Natural killer cell (primary cell): ENCODE measurements at regions not wholly inside any gene's neighbourhood (a gene's known extent, or its start where the extent isn't known, plus 50 kb on each side); places are given as distances from the start of the nearest gene placed in this dataset.

Experiments
- ATAC-seq, 3 donors: fragments of 150-1000 bp in 2 of 3; fragments of 200-7000 bp in 1 of 3; cut with Tn5 transposase; 1 replicate in 1 of 3; 2 replicates in 2 of 3; pipeline ENCODE4 v1.10.0; 2021; ENCODE audit warnings: mild to moderate bottlenecking in 2 of 3, moderate library complexity in 2 of 3
- DNase-seq, 2 donors: peaks; one replicate each; pipeline versions ENCODE4 v3.0.0 to v3.0.0-alpha.2; 2013 to 2021; ENCODE audit warnings: mixed read lengths in 1 of 2
- H3K27ac ChIP-seq: one replicate; pipeline ENCODE4 v1.5.1; 2013; ENCODE audit warnings: mild to moderate bottlenecking, low read length
- H3K27me3 ChIP-seq: one replicate; pipeline ENCODE4 v1.6.1; 2013; ENCODE audit warnings: low read length; ENCODE audit not compliant: control insufficient read depth, insufficient read depth
- H3K36me3 ChIP-seq: one replicate; pipeline ENCODE4 v1.6.1; 2013; ENCODE audit warnings: low read length; ENCODE audit not compliant: control insufficient read depth, insufficient read depth
- H3K4me1 ChIP-seq: one replicate; pipeline ENCODE4 v1.6.1; 2013; ENCODE audit warnings: low read length; ENCODE audit not compliant: control insufficient read depth, insufficient read depth
- H3K4me3 ChIP-seq: one replicate; pipeline ENCODE4 v1.5.1; 2013; ENCODE audit warnings: low read length
- H3K9me3 ChIP-seq: one replicate; pipeline ENCODE4 v1.6.1; 2013; ENCODE audit warnings: low read length; ENCODE audit not compliant: control insufficient read depth, insufficient read depth
- H3K27ac Mint-ChIP-seq, 2 donors: one replicate each; pipeline ENCODE4 v1.8.0; 2022; ENCODE audit warnings: mild to moderate bottlenecking in 2 of 2, mixed read lengths in 2 of 2, moderate library complexity in 1 of 2
- H3K27me3 Mint-ChIP-seq, 2 donors: one replicate each; pipeline ENCODE4 v1.8.0; 2022; ENCODE audit warnings: low read depth in 2 of 2, mixed read lengths in 2 of 2
- H3K36me3 Mint-ChIP-seq: one replicate; pipeline ENCODE4 v1.8.0; 2022; ENCODE audit warnings: mixed read lengths
- H3K4me1 Mint-ChIP-seq, 2 donors: one replicate each; pipeline ENCODE4 v1.8.0; 2022; ENCODE audit warnings: mixed read lengths in 2 of 2
- H3K4me3 Mint-ChIP-seq: one replicate; pipeline ENCODE4 v1.8.0; 2022; ENCODE audit warnings: mild to moderate bottlenecking, moderate library complexity, mixed read lengths
- H3K9me3 Mint-ChIP-seq, 2 donors: one replicate each; pipeline ENCODE4 v1.8.0; 2022; ENCODE audit warnings: mixed read lengths in 2 of 2
- WGBS: methylation state at CpG from one replicate; pipeline ENCODE4 v1.1.7; 2013; ENCODE audit warnings: missing lambda C conversion rate; ENCODE audit not compliant: insufficient coverage; 5-methylcytosine and 5-hydroxymethylcytosine counted together
- intact Hi-C: fragments of 100-400 bp; cut with micrococcal nuclease; formaldehyde crosslinking; loops from one replicate; pipeline ENCODE4 v1.14.2; 2022
- TF ChIP-seq, protein P1 (sequence below): fragments of 200-600 bp; IDR thresholded peaks from one replicate; pipeline ENCODE4 v1.8.0; 2022; ENCODE audit warnings: antibody characterized with exemption

DNA sequence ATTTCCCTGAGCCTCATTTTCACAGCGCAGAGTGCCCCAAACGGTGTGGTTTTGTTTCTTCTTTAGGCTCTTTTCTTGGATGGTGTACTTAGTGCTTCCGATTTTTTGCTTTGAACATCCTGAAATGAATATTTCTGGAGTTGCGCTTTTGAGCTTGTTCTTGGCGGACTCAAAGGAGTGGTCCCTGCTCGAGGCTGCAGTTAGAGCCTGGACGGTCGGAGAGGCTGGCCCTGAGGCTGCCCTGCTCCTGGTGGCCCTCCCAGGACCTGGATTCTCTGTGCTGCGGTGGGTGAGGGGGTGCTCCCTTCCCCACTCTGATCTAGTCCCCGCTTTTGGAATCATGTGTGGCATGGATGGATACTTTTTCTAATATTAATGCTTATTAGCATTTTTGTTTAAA lies 291.8 kb upstream of the IRX4 start:
- Histone ChIP-seq H3K27me3 (no peaks in the 10 kb centered on the region), H3K9me3 (no peaks in the 10 kb centered on the region), H3K4me3 (no peak overlapping the region), H3K4me1 (no peaks in the 10 kb centered on the region), H3K36me3 (no peaks in the 10 kb centered on the region), H3K27ac (no peak overlapping the region)
- no peaks in the 10 kb centered on the region for H3K36me3 Mint-ChIP-seq
- no peak for DNase-seq
- WGBS: 76% methylated on average over 9 of the region's 10 CpGs
- ATAC-seq: no peak
- no peaks in the 10 kb centered on the region for H3K9me3 Mint-ChIP-seq
- peaks cover 4 to 13% of the 10 kb centered on the region in 2 donors for H3K27me3 Mint-ChIP-seq
- TF ChIP-seq, protein P1, sequence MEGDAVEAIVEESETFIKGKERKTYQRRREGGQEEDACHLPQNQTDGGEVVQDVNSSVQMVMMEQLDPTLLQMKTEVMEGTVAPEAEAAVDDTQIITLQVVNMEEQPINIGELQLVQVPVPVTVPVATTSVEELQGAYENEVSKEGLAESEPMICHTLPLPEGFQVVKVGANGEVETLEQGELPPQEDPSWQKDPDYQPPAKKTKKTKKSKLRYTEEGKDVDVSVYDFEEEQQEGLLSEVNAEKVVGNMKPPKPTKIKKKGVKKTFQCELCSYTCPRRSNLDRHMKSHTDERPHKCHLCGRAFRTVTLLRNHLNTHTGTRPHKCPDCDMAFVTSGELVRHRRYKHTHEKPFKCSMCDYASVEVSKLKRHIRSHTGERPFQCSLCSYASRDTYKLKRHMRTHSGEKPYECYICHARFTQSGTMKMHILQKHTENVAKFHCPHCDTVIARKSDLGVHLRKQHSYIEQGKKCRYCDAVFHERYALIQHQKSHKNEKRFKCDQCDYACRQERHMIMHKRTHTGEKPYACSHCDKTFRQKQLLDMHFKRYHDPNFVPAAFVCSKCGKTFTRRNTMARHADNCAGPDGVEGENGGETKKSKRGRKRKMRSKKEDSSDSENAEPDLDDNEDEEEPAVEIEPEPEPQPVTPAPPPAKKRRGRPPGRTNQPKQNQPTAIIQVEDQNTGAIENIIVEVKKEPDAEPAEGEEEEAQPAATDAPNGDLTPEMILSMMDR: no peak
- intact Hi-C loops: no loop called here
- H3K4me1 Mint-ChIP-seq: no peaks in the 10 kb centered on the region
- no peak overlapping the region for H3K27ac Mint-ChIP-seq
- no peak overlapping the region for H3K4me3 Mint-ChIP-seq

DNA sequence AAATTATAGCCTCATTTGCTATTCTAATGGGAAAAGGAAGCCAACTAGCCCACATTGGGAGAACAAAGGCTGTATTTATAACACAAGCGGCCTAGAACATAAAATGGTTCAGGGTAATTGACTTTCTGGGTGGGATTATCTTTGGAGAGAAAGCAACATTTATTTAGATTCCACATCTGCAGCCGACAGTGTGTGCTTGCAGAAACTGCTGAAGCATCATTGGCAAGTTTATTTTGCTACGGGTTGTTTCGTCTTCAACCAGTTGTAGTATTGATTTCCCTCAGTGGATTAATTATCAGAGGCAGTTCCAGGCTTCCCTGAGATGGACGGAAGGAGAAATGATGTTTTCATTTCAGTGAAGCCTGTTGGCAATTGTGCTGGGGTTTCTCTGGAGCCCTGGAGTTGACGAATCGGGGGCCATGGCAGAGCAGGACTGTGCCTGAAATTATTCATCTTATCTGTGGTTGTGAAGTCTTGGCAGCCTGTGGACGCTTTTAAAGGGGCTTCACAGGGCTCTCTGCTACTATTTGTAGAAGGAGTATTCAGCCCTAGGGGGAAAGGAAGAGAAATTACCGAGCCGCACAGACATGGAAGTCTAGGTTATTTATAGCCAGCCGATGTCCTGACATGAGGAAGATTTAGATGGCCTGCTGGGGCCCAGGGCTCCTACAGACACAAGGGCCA lies 290.6 kb upstream of the IRX4 start:
- H3K4me3 Mint-ChIP-seq: no peak overlapping the region
- Histone ChIP-seq H3K27me3 (no peaks in the 10 kb centered on the region), H3K9me3 (no peaks in the 10 kb centered on the region), H3K4me1 (no peaks in the 10 kb centered on the region), H3K4me3 (no peak overlapping the region), H3K36me3 (no peaks in the 10 kb centered on the region), H3K27ac (no peak overlapping the region)
- intact Hi-C loops: no loop called here
- no peak for DNase-seq
- no peak for ATAC-seq
- H3K4me1 Mint-ChIP-seq: no peaks in the 10 kb centered on the region
- no peaks in the 10 kb centered on the region for H3K9me3 Mint-ChIP-seq
- 44% methylated on average over 11 of the region's 11 CpGs for WGBS
- TF ChIP-seq, protein P1: no peak
- no peak overlapping the region for H3K27ac Mint-ChIP-seq
- H3K36me3 Mint-ChIP-seq: no peaks in the 10 kb centered on the region
- peaks cover 4 to 13% of the 10 kb centered on the region in 2 donors for H3K27me3 Mint-ChIP-seq

- ATAC-seq (no peak), DNase-seq (no peak)
- H3K27ac ChIP-seq: no peak overlapping the region
- Mint-ChIP-seq H3K27ac (no peak overlapping the region), H3K4me3 (no peak overlapping the region), H3K27me3 (peaks cover 4 to 13% of the 10 kb centered on the region in 2 donors), H3K36me3 (no peaks in the 10 kb centered on the region), H3K4me1 (no peaks in the 10 kb centered on the region), H3K9me3 (no peaks in the 10 kb centered on the region)
- no peaks in the 10 kb centered on the region for H3K9me3 ChIP-seq
- intact Hi-C loops: no loop called here
- H3K27me3 ChIP-seq: no peaks in the 10 kb centered on the region
- 85% methylated on average over 5 of the region's 5 CpGs for WGBS
- no peaks in the 10 kb centered on the region for H3K36me3 ChIP-seq
- TF ChIP-seq, protein P1: no peak
- no peaks in the 10 kb centered on the region for H3K4me1 ChIP-seq
- H3K4me3 ChIP-seq: no peak overlapping the region
These were observed 289.7 kb upstream of the IRX4 start for GRCh38 chr5:2172471-2172870.

DNA sequence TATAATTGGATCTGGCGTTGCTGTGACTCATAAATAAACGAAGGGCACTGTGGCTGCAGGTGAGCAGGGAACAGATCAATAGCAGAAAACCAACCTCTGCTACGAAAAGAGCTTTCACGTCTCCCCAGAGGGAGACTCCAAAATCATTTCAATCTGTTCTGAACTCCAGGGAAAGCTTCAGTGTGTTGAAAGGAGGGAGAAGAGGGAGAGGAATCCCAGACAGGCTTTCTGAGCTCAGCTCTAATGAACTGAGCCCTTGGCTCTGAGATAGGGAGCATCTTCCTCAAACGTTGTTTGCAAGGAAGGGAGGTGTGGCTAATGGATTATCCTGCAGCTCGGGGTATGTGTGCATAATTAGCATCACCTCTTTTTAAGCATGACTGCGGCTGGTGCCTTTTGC lies 288.0 kb upstream of the IRX4 start:
- WGBS: 61% methylated on average over 7 of the region's 7 CpGs
- no peak overlapping the region for H3K27ac ChIP-seq
- no peaks in the 10 kb centered on the region for H3K9me3 Mint-ChIP-seq
- no peaks in the 10 kb centered on the region for H3K4me1 Mint-ChIP-seq
- no peaks in the 10 kb centered on the region for H3K4me1 ChIP-seq
- peaks cover 4 to 13% of the 10 kb centered on the region in 2 donors for H3K27me3 Mint-ChIP-seq
- ATAC-seq: no peak
- intact Hi-C loops: no loop called here
- no peaks in the 10 kb centered on the region for H3K27me3 ChIP-seq
- H3K27ac Mint-ChIP-seq: no peak overlapping the region
- H3K4me3 ChIP-seq: no peak overlapping the region
- H3K4me3 Mint-ChIP-seq: no peak overlapping the region
- no peaks in the 10 kb centered on the region for H3K9me3 ChIP-seq
- H3K36me3 ChIP-seq: no peaks in the 10 kb centered on the region
- no peaks in the 10 kb centered on the region for H3K36me3 Mint-ChIP-seq
- TF ChIP-seq, protein P1: no peak
- no peak for DNase-seq
